K562 (cell line): ENCODE measurements at regions not wholly inside any gene's neighbourhood (a gene's known extent, or its start where the extent isn't known, plus 50 kb on each side); places are given as distances from the start of the nearest gene placed in this dataset.

Source experiments
- ATAC-seq: fragments of 200-7000 bp; cut with Tn5 transposase; 3 replicates; pipeline ENCODE4 v1.9.1; 2020; ENCODE audit warnings: moderate library complexity
- BruUV-seq: library from RNA; stranded (reverse); fragments of 400-500 nt; replicated peaks from 2 replicates; lab custom pipeline; 2021; lab: Mats Ljungman, UMichigan
- CTCF ChIA-PET: fragments of 300-600 bp; formaldehyde crosslinking; extraction: SDS; loops from one replicate; lab custom pipeline; 2021; ENCODE audit warnings: low intra/inter-chr PET ratio; lab: Yijun Ruan, JAX
- POLR2A ChIA-PET: fragments of 300-600, 350-650 bp; sonication (Branson Sonifier 250); formaldehyde crosslinking; extraction: SDS; loops from one replicate; lab custom pipeline; 2021; ENCODE audit warnings: antibody characterized with exemption, inconsistent platforms; lab: Yijun Ruan, JAX
- DNase-seq, 4 experiments: peaks; one replicate each; pipeline versions ENCODE4 v3.0.0 to v3.0.0-alpha.2; 2011 to 2018; ENCODE audit warnings: low spot score in 3 of 4, mixed read lengths in 3 of 4; ENCODE audit errors: extremely low read depth in 1 of 4
- FAIRE-seq: peaks from 2 replicates; lab custom pipeline; 2011; peaks lifted over from hg19 to GRCh38; lab: Jason Lieb, UNC
- H2AFZ ChIP-seq: 2 replicates; pipeline ENCODE4 v1.6.0; 2011; ENCODE audit warnings: low read depth, low read length, control low read depth, inconsistent platforms
- H3K27ac ChIP-seq: fragments of 200-600 bp; 3 replicates; pipeline ENCODE4 v1.8.0; 2011; ENCODE audit warnings: low read depth, mild to moderate bottlenecking, control low read depth, inconsistent platforms, low read length, moderate library complexity, mixed read lengths; ENCODE audit errors: extremely low read depth
- H3K27me3 ChIP-seq, 2 experiments: fragments of 300-600 bp in 1 of 2; 2 replicates in 1 of 2; 3 replicates in 1 of 2; pipeline versions ENCODE4 v1.6.0 to v1.8.0; 2011; ENCODE audit warnings: inconsistent platforms in 2 of 2, low read length in 2 of 2, mild to moderate bottlenecking in 1 of 2, mixed read lengths in 1 of 2, moderate library complexity in 1 of 2; ENCODE audit not compliant: control insufficient read depth in 2 of 2, insufficient read depth in 2 of 2
- H3K36me3 ChIP-seq: fragments of 300-600 bp; 3 replicates; pipeline ENCODE4 v1.8.0; 2011; ENCODE audit warnings: mild to moderate bottlenecking, low read length, inconsistent platforms; ENCODE audit not compliant: control insufficient read depth, insufficient read depth
- H3K4me1 ChIP-seq, 2 experiments: fragments of 200-600 bp in 1 of 2; replicated peaks in 1 of 2; 2 replicates in 1 of 2; 3 replicates in 1 of 2; pipeline versions ENCODE4 v1.5.1 to v1.8.0; 2011; ENCODE audit warnings: inconsistent platforms in 2 of 2, low read length in 2 of 2, mild to moderate bottlenecking in 1 of 2, mixed read lengths in 1 of 2, moderate library complexity in 1 of 2; ENCODE audit not compliant: control insufficient read depth in 2 of 2, insufficient read depth in 2 of 2
- H3K4me2 ChIP-seq: 2 replicates; pipeline ENCODE4 v1.6.1; 2011; ENCODE audit warnings: low read length, control low read depth, inconsistent platforms, mixed read lengths; ENCODE audit not compliant: insufficient read depth
- H3K4me3 ChIP-seq: fragments of 200-600 bp; sonication (generic), shearing (Covaris generic); 2 replicates; pipeline ENCODE4 v1.5.1; 2016; ENCODE audit warnings: control low read depth, inconsistent platforms
- H3K79me2 ChIP-seq: fragments of 200-600 bp; 3 replicates; pipeline ENCODE4 v1.8.0; 2011; ENCODE audit warnings: low read length, inconsistent platforms; ENCODE audit not compliant: control insufficient read depth, insufficient read depth
- H3K9ac ChIP-seq, 2 experiments: 2 replicates each; pipeline versions ENCODE4 v1.6.0 to v1.6.1; 2011; ENCODE audit warnings: low read depth in 2 of 2, low read length in 2 of 2, control low read depth in 1 of 2, inconsistent platforms in 1 of 2, mild to moderate bottlenecking in 1 of 2, mixed read lengths in 1 of 2; ENCODE audit not compliant: insufficient read depth in 1 of 2
- H3K9me1 ChIP-seq: one replicate; pipeline ENCODE4 v1.6.0; 2011; ENCODE audit warnings: inconsistent platforms, mild to moderate bottlenecking, low read length, moderate library complexity; ENCODE audit not compliant: control insufficient read depth, insufficient read depth
- H3K9me3 ChIP-seq: replicated peaks from 2 replicates; pipeline ENCODE4 v1.5.1; 2011; ENCODE audit warnings: low read depth, low read length, inconsistent platforms; ENCODE audit not compliant: control insufficient read depth, insufficient read depth
- H4K20me1 ChIP-seq: replicated peaks from 2 replicates; pipeline ENCODE4 v1.6.1; 2011; ENCODE audit warnings: low read length, inconsistent platforms, mixed read lengths; ENCODE audit not compliant: control insufficient read depth, insufficient read depth
- BDP1 ChIP-seq: IDR thresholded peaks from 3 replicates; pipeline ENCODE4 v1.6.1; 2011; ENCODE audit not compliant: insufficient read length, insufficient read depth
- C11orf30 ChIP-seq: fragments of 450-650 bp; IDR thresholded peaks from 2 replicates; pipeline ENCODE4 v1.6.1; 2016; ENCODE audit warnings: low read depth, mild to moderate bottlenecking
- CHCHD3 ChIP-seq: fragments of 250-450 bp; sonication (Bioruptor Pico); IDR thresholded peaks from 2 replicates; pipeline ENCODE4 v2.1.2; 2022; ENCODE audit warnings: mild to moderate bottlenecking
- CSDE1 ChIP-seq, 2 experiments: fragments of 450-650 bp; IDR thresholded peaks; 2 replicates each; pipeline ENCODE4 v1.6.1; 2016; ENCODE audit warnings: mild to moderate bottlenecking in 1 of 2
- CTBP1 ChIP-seq: fragments of 450-650 bp; IDR thresholded peaks from 2 replicates; pipeline ENCODE4 v1.6.1; 2016; ENCODE audit warnings: borderline replicate concordance
- ERF ChIP-seq: fragments of 450-650 bp; formaldehyde crosslinking; IDR thresholded peaks from 2 replicates; pipeline ENCODE4 v1.4.0; 2020; ENCODE audit warnings: mild to moderate bottlenecking, mixed read lengths
- HDAC8 ChIP-seq: fragments of 450-650 bp; IDR thresholded peaks from 2 replicates; pipeline ENCODE4 v1.6.1; 2016; ENCODE audit warnings: mild to moderate bottlenecking, missing genetic modification characterization, moderate library complexity, missing compliant biosample characterization
- SIRT6 ChIP-seq: IDR thresholded peaks from one replicate; pipeline ENCODE4 v1.6.1; 2012; ENCODE audit warnings: low read depth, mild to moderate bottlenecking, control low read depth, inconsistent platforms, low read length, moderate library complexity
- ZNF274 ChIP-seq: IDR thresholded peaks from 2 replicates; pipeline ENCODE4 v1.6.1; 2011; ENCODE audit warnings: low read depth, mild to moderate bottlenecking, low read length, moderate library complexity, borderline replicate concordance
- ZNF445 ChIP-seq: fragments of 250-450 bp; sonication (Bioruptor Pico); IDR thresholded peaks from 2 replicates; pipeline ENCODE4 v1.4.0; 2020; ENCODE audit warnings: low read depth, mild to moderate bottlenecking, moderate library complexity
- WGBS: fragments of 100-300 bp; shearing (Covaris generic); methylation state at CpG from one replicate; pipeline ENCODE4 v1.1.6; 2016; ENCODE audit warnings: low coverage, mixed read lengths; ENCODE audit not compliant: insufficient coverage; ENCODE audit errors: missing lambda C conversion rate; 5-methylcytosine and 5-hydroxymethylcytosine counted together
- in situ Hi-C: fragments of 300-500 bp; cut with MboI; formaldehyde crosslinking; loops from 4 replicates; pipeline ENCODE4 v1.15.0; 2018; ENCODE audit warnings: inconsistent platforms, mixed read lengths
- intact Hi-C: fragments of 100-400 bp; cut with micrococcal nuclease; formaldehyde crosslinking; loops from 2 replicates; pipeline ENCODE4 v1.14.2; 2022
- TF ChIP-seq, protein P1 (sequence below): sonication (generic); formaldehyde crosslinking; IDR thresholded peaks from 2 replicates; pipeline ENCODE4 v1.5.0; 2020; ENCODE audit warnings: missing genetic modification reagents
- TF ChIP-seq, protein P2 (sequence below): fragments of 250-450 bp; sonication (Bioruptor Pico); IDR thresholded peaks from 2 replicates; pipeline ENCODE4 v1.9.0; 2021; ENCODE audit warnings: mild to moderate bottlenecking, inconsistent platforms

DNA sequence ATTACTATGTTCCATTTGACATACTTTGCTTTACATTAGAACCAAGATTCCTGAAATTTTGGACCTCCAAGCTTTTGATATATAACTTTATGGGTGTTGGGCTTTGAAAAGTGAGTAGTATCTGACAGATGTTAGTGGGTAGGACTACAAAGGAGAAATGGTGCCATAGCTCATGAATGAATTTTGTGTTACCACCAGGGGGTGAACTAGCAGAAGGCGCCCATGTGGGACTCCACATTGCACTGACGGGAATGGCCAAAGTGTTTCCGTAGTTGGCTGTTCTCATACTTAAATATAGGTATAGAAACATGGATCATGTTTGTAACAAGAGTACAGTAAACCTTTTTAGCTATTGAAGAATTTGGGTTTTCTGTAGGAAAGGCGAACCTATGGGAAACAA is 337.5 kb downstream of the FLRT2 start:
- no TSS peak for BruUV-seq
- POLR2A ChIA-PET = no interaction called here

DNA sequence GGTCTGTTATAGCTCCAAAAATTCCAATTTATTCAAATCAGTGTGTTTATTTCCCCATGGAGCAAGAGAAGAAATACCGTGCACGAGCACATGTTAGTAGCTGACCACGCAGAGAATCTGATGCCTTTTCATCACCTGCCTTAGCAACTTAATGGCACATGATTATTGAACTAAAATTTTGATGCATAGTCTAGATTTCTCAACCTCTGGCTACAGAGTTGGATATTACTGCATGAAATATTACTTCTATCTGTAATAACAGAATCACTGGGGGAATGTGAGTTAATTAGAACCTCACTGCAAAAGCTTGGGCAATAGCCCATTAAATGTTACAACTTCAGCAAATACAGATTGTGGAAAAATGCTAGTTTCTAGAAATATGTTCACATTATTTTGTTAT is 335.8 kb downstream of the FLRT2 start:
- H3K27ac ChIP-seq = no peak overlapping the region
- WGBS = 0% methylated on average over 3 of the region's 3 CpGs
- H3K9me3 ChIP-seq = no peaks in the 10 kb centered on the region
- ChIA-PET POLR2A (no interaction called here), CTCF (no interaction called here)
- H3K4me3 ChIP-seq = no peak overlapping the region
- no peak overlapping the region for H3K9ac ChIP-seq
- H4K20me1 ChIP-seq = no peaks in the 10 kb centered on the region
- FAIRE-seq (no peak), DNase-seq (no peak), ATAC-seq (no peak)
- no peaks in the 10 kb centered on the region for H3K79me2 ChIP-seq
- intact Hi-C loops (no loop called here), in situ Hi-C loops (no loop called here)
- H3K27me3 ChIP-seq = no peaks in the 10 kb centered on the region
- H2AFZ ChIP-seq = no peak overlapping the region
- H3K9me1 ChIP-seq = no peaks in the 10 kb centered on the region
- BruUV-seq = no TSS peak
- H3K4me1 ChIP-seq = no peaks in the 10 kb centered on the region
- no peak overlapping the region for H3K4me2 ChIP-seq
- no peaks in the 10 kb centered on the region for H3K36me3 ChIP-seq
- TF ChIP-seq SIRT6 (no peak), HDAC8 (no peak), BDP1 (no peak), CHCHD3 (CRISPR knock-in tag) (no peak), ZNF445 (CRISPR knock-in tag) (no peak), CTBP1 (no peak)
- TF ChIP-seq, protein P1, sequence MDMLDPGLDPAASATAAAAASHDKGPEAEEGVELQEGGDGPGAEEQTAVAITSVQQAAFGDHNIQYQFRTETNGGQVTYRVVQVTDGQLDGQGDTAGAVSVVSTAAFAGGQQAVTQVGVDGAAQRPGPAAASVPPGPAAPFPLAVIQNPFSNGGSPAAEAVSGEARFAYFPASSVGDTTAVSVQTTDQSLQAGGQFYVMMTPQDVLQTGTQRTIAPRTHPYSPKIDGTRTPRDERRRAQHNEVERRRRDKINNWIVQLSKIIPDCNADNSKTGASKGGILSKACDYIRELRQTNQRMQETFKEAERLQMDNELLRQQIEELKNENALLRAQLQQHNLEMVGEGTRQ (CRISPR knock-in tag) = no peak
- TF ChIP-seq, protein P2, sequence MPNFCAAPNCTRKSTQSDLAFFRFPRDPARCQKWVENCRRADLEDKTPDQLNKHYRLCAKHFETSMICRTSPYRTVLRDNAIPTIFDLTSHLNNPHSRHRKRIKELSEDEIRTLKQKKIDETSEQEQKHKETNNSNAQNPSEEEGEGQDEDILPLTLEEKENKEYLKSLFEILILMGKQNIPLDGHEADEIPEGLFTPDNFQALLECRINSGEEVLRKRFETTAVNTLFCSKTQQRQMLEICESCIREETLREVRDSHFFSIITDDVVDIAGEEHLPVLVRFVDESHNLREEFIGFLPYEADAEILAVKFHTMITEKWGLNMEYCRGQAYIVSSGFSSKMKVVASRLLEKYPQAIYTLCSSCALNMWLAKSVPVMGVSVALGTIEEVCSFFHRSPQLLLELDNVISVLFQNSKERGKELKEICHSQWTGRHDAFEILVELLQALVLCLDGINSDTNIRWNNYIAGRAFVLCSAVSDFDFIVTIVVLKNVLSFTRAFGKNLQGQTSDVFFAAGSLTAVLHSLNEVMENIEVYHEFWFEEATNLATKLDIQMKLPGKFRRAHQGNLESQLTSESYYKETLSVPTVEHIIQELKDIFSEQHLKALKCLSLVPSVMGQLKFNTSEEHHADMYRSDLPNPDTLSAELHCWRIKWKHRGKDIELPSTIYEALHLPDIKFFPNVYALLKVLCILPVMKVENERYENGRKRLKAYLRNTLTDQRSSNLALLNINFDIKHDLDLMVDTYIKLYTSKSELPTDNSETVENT = no peak

More for the DNA sequence above, 337.5 kb downstream of the FLRT2 start:
- in situ Hi-C loops = no loop called here
- Histone ChIP-seq H3K9me1 (no peaks in the 10 kb centered on the region), H3K4me2 (no peak overlapping the region), H3K79me2 (no peaks in the 10 kb centered on the region), H3K9me3 (no peaks in the 10 kb centered on the region), H3K27me3 (no peaks in the 10 kb centered on the region), H2AFZ (no peak overlapping the region), H3K4me1 (no peaks in the 10 kb centered on the region), H3K4me3 (no peak overlapping the region), H4K20me1 (no peaks in the 10 kb centered on the region), H3K9ac (no peak overlapping the region), H3K36me3 (no peaks in the 10 kb centered on the region), H3K27ac (no peak overlapping the region)
- DNase-seq (peak in 1 of 4 experiments; percentile 0), ATAC-seq (no peak), FAIRE-seq (no peak)
- WGBS = 0% methylated on average over 3 of the region's 4 CpGs
- intact Hi-C loops = no loop called here
- TF ChIP-seq C11orf30 (no peak), ZNF274 (no peak), ERF (CRISPR knock-in tag) (no peak), CSDE1 (IDR thresholded peaks at IDR 0.05) (no peak)
- CTCF ChIA-PET = no interaction called here
